WI38 (cell line): ENCODE measurements at regions not wholly inside any gene's neighbourhood (a gene's known extent, or its start where the extent isn't known, plus 50 kb on each side); places are given as distances from the start of the nearest gene placed in this dataset.
A peak's percentile ranks its signal among the peaks of the same experiment; 100 is the strongest.

Source experiments
- H3K4me3 ChIP-seq: 2 replicates; pipeline ENCODE4 v1.5.1; 2011; ENCODE audit warnings: low read depth, mild to moderate bottlenecking, control low read depth, low read length
- CTCF ChIP-seq: IDR thresholded peaks from 2 replicates; pipeline ENCODE4 v1.5.1; 2012; ENCODE audit warnings: low read depth, mild to moderate bottlenecking, control low read depth, low read length

GRCh38 chr2:120549841-120550240 is 185.8 kb upstream of the GLI2 start:
- no peak for TF ChIP-seq CTCF
- no peak overlapping the region for H3K4me3 ChIP-seq

DNA sequence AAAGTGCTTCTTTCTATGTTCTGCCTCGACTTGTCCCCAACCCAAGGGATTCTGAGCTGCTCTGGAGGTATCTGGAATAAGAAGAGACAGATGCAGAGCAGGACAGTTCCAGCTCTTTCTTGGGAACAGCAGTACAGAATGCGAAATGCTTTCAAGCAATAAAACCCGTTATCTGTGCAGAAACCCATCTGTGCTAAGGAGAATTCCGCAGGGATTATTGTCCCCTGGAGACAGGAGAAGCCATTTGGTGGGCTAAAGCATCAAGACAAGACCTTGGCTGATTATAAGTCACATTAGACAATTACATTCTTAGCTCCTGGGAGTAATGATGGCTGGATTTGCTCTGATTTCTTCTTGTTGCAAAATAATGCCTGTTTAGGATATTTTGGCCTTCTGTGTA is 185.4 kb upstream of the GLI2 start:
- no peak for TF ChIP-seq CTCF
- H3K4me3 ChIP-seq, result no peak overlapping the region

GRCh38 chr2:120550893-120551446 is 184.7 kb upstream of the GLI2 start:
- no peak overlapping the region for H3K4me3 ChIP-seq
- TF ChIP-seq CTCF, result no peak

- no peak for TF ChIP-seq CTCF
These were observed 184.1 kb upstream of the GLI2 start for GRCh38 chr2:120551522-120551921.

GRCh38 chr2:120552079-120552478 is 183.6 kb upstream of the GLI2 start:
- no peak overlapping the region for H3K4me3 ChIP-seq
- no peak for TF ChIP-seq CTCF

More at GRCh38 chr2:120551522-120551921, 184.1 kb upstream of the GLI2 start:
- no peak overlapping the region for H3K4me3 ChIP-seq

GRCh38 chr2:120552800-120553481 is 182.7 kb upstream of the GLI2 start:
- H3K4me3 ChIP-seq, result no peak overlapping the region
- peak; percentile 22; the same call in 1 of the 2 replicates for TF ChIP-seq CTCF

- no peak overlapping the region for H3K4me3 ChIP-seq
- TF ChIP-seq CTCF, result no peak
These were observed 181.0 kb upstream of the GLI2 start for GRCh38 chr2:120554625-120555032.
